T-helper 1 cell treated with Interleukin-12 subunit alpha and Interleukin-12 subunit beta and Interleukin-4 antibody, amounts not matched to agents 30 ng/mL and 1 ng/mL, for 36 hours (primary cell): ENCODE measurements at regions not wholly inside any gene's neighbourhood (a gene's known extent, or its start where the extent isn't known, plus 50 kb on each side); places are given as distances from the start of the nearest gene placed in this dataset.

Experiments
- intact Hi-C: fragments of 100-400 bp; cut with micrococcal nuclease; formaldehyde crosslinking; loops from one replicate; pipeline ENCODE4 v1.15.1; 2024

DNA sequence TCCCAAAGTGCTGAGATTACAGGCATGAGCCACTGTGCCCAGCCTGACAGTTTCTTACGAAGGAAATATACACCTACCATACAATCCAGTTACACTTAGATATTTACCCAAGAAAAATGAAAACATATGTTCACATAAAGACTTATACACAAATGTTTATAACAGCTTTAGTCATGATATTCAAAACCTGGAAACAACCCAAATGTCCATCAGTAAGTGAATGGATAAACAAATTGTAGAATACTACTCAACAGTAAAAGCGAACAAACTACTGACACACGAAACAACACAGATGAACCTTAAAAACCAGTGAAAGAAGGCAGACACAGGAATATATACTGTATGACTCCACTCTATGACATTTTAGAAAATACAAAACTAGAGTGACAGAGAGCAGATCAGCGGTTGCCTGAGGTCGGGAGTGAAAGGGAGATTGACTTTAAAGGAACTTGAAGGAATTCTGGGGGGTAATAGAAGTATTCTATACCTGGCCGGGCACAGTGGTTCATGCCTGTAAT is 83.6 kb downstream of the SPRING1 start:
- intact Hi-C loops = no loop called here

DNA sequence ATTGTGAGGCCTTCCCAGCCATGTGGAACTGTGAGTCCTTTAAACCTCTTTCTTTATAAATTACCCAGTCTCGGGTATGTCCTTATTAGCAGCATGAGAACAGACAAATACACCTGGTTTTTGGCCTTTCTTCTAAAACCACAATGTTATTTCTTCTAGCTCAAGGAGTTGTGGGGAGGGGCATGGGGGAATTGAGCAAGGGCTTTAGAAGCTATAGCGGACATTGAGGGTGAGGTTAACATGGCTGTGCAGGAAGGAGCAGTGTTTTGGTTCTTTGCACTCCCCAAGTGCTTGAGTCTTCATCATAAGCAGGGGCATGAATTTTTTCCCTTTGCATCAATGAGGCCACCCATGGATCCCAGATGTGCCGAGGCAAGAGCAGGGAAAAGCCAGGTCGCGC is 86.8 kb downstream of the SPRING1 start:
- intact Hi-C loops = no loop called here

DNA sequence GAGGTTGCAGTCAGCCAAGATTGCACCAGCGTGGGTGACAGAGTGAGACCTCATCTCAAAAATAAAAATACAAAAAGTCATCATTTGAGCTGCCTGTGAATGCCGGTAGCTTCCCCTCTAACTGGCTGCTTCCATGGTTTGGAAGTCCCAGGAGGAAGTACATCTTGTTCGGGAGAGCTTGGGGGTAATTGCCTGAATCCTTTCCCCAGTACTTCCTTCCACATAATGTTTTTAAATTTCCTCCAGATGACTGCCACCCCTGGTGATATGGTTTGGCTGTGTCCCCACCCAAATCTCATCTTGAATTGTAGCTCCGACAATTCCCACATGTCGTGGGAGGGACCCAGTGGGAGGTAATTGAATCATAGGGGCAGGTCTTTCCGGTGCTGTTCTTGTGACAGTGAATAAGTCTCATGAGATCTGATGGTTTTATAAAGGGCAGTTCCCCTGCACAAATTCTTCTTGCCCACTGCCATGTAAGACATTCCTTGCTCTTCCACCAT is 87.2 kb downstream of the SPRING1 start:
- intact Hi-C loops = no loop called here

DNA sequence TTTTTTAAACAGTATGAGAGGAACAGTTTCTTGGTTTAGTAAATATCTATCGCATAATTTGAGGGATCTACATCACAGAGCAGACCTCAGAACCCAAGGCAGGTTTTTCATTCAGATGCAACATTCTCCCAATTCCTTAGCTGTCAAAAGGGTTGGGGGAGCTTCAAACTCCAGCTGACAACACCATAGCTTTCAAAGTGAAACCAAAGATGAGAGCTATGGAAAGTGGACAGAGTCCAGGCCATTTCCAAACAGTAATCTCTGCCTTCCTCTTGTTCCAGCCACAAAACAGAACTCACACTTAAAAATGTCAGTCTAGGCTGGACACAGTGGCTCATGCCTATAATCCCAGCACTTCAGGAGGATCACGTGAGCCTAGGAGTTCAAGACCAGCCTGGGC is 87.8 kb downstream of the SPRING1 start:
- intact Hi-C loops = no loop called here

DNA sequence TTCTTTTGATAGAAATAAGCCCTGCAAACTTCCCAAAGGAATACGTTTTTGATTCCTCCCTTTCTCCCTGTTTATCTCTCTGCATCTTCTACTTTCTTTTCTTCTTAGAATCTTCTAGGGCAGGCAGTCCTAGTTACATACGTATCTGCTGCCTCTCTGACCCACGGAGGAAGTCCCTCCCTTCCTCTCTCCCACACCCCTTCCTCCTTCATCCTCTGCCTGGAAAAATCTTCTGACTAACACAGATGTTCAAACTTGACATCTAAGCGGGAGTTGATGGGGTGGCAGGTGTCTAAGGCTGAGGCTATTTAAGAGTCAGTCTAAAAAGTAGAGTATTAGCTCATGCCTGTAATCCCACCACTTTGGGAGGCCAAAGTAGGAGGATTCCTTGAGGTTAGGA is 88.6 kb downstream of the MAP1LC3B2 start:
- intact Hi-C loops = no loop called here

DNA sequence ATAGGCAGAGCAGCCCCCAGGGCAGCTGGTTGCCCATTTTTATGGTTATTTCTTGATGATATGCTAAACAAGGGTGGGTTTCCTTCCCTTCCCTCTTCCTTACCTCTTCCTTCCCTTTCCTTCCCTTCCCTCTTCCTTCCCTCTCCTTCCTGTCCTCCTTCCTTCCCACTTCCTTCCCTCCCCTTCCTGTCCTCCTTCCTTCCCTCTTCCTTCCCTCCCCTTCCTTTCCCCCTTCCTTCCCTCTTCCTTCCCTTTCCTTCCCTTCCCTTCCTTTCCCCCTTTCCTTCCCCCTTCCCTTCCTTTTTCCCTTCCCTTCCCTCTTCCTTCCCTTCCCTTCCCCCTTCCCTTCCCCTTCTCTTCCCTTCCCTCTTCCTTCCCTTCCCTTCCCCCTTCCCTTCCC is 87.7 kb downstream of the MAP1LC3B2 start:
- intact Hi-C loops = no loop called here

DNA sequence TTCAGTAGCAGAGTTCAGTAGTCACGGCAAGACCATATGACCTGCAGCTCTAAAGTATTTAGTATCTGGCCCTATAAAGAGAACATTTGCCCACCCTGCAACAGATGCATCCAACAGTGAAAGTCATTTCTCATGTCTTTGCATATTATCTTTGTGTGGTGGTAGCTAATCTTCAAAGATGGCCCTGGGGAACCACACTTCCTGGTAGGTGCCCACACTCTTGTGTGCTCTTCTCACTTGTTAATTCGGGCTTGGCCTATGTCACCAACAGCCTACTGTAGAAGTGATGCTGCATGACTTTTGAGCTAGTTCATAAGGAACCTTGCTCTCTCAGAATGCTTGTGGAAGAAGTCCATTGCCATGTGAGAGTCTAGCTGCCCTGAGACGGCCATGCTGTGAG is 85.6 kb downstream of the MAP1LC3B2 start:
- intact Hi-C loops = no loop called here

DNA sequence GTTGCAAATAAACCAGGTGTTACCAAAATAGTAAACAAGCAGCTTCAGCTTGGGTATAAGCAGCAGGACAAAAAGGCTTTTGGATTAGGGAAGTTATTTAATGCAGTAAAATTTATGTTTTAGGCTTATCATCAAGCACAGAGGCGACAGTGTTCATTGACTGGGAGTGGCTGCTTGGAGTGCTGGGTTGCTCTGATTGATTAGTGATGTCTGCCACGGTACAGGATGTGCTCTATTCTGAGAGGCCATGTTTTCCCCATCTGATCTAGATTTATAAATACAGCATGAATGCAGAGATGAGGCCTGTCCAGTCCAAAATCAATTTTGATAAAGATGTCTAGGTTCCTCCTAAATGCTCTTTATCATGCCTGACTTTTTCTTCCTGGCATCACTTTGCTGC is 83.5 kb downstream of the MAP1LC3B2 start:
- intact Hi-C loops = no loop called here

DNA sequence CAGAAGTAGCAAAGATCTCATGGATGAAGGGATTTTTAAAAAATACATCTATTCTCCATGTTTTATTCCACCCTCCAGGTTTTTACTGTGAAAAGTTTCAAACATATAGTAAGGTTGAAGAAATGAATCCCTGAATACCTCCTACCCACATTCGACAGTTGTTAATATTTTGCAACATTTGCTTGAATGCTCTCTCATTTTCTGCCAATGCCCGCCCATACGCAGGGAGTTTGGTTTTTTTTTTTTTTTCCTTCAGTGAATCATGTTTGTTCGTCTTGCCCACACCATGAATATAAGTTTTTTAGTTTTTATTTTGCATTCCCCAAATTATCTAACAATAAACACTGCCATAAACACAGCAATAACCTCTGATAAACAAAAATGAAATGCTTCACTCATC is 82.9 kb downstream of the MAP1LC3B2 start:
- intact Hi-C loops = no loop called here

DNA sequence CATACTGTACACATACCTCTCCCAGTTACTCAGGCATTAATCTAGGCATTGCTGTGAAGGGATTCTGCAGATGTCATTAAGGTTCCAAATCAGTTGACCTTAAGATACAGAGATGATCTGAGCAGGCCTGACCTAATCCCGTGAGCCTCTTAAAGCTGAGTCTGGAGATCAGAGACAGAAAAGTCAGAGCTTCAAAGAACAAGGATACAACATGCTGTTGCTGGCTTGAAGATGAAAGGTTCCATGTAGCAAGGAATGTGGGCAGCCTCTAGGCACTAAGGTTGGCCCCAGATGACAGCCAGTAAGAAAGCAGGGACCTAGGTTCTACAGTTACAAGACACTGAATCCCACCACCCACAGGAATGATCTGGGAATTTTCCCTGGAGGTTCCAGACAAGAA is 81.1 kb downstream of the MAP1LC3B2 start:
- intact Hi-C loops = no loop called here

DNA sequence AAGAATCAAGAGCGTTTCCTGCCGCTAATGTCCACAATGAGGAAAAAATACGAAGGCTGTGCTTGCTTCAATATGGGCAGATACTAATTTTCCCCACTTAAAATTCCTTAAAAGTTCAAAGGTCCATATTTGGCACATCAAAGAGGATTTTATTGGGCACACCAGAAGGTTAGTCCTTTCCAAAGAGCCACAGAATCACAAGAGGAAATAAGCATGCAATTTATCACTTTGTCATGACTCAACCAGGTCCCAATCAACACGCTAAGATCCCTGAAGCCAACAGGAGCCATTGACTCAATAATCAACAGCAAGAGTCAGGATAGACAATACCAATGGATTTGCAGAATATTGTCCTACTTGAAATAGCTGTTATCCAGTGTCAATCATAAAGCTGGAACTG is 80.6 kb downstream of the MAP1LC3B2 start:
- intact Hi-C loops = no loop called here

DNA sequence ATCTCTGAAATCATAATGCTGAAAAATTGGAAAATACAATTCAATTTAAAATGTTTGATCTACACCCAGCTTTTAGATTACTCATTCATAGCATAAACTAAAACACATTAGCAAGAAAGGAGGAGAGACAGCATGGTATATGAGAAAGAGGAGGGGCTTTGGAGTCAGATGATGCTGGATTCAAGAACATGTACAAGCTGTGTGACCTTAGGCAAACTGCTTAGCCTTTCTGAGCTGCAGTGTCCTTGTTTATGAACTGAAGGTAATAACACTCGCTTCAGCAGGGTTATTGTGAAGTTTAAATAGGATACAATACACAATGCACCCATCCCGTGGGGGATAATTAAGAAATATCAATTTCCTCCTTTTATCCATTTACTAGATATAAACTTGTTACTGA is 79.2 kb downstream of the MAP1LC3B2 start:
- intact Hi-C loops = no loop called here

DNA sequence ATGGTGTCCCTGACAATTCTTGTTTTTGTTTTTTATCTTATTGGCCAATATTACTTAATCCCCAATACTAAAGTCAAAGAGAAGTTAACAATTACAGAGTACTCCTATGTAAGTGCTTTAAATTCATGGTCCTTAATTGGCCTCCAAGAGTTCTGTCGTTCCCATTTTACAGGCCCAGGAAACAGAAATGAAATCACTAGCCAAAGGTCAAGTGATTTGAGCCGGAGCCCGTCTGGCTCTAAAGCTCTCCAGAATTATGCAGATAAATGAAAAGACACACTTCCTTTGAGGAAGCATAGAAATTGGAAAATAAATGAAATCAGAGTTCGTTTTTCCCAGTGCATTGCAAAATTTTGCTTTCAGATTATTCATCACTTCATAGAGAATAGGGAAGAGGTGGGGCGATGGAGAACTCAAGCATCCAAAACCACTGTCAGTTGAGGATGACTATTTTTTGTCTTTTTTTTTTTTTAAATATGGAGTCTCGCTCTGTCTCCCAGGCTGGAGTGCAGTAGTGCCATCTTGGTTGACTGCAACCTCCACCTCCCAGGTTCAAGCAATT is 78.5 kb downstream of the MAP1LC3B2 start:
- intact Hi-C loops = no loop called here

DNA sequence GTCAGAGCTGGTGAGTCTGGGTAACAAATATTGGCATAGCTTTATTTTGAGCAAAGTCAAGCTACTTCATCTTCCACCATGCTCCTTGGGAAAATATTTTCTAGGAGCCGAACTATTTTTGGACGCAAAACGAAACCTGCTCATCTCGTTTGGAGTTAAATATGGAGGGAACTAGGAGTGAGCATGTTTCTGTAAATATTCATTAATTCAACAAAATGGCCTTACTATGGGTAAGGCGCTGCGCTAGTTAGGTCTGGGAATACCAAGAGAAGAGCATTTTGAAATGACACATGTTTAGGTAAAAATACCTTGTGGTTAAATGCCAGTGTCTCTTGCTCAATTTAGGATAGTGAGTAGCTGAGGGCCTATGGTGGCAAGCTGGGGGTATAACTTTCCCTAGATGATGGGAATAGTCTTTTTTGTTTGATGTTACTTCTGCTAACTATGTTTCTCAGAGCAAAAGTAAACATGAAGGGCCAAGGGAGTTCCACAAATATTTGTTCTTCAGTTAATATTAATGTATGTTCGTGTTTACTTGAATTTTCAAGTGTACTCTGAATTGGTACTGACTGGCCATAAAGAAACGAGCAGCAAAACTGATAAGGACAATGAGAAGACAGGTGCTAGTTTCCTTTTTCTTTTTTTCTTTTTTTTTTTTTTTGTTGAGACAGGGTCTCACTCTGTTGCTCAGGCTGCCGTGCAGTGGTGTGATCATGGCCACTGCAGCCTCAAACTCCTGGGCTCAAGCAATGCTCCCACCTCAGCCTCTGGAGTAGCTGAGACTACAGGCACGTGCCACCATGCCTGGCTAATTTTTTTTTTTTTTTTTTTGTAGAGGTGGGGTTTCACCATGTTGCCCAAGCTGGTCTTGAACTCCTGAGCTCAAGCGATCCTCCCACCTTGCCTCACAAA is 77.7 kb downstream of the MAP1LC3B2 start:
- intact Hi-C loops = no loop called here

DNA sequence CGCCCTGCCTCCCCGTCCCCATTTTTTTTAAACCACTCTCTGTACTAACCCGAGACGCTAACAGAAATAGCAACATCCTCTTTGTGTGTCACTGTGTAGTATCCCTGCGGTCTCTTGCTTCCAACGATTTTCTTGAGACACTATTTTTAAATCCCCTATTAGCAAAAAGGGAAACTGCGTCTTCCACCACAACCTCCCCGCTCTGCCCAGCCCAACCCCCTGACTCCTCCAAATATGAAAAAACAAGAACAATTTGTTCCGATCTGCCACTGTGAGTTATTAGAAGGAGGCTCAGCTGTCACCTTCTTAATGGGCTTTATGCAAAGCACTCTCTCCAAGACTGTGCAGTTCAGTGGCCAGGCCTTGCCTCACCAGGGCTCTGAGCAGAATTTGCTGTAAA is 76.3 kb downstream of the MAP1LC3B2 start:
- intact Hi-C loops = no loop called here

DNA sequence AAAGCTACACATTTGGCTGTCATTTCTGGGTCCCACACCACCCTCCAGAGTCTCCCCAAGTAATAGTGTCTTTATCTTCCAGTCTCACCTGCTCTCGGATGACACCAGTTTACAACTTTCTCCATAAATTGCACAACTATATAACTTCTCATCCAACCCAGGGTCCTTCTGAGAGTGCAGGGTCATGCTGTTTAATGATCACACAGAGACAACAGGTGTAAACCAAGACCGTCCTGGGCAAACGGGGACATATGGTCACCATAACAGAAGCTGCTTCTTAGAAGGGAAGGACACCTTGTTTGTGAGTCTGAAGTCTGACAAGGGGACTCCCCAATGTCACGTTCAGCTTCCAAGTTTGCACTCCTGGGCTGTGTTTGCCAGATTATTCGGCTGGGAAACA is 74.3 kb downstream of the MAP1LC3B2 start:
- intact Hi-C loops = no loop called here

DNA sequence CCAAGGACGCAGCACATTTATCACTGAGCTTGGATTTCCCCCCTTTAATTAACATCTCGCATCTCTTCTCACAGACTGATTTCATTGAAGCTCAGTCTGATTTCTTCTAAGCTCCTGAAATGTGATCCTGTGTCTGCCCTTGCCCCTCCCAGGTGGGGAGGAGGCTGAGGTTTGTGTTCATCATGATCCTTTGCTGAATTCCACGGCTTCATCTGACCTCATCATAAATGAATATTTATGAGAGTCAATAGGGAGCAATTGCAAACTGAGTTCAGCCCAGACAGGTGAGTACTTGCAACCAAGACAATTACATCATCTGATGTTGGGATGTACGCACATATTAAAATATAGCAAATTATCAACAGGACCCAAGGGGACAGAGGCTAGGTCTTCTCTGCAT is 72.4 kb downstream of the MAP1LC3B2 start:
- intact Hi-C loops = no loop called here

DNA sequence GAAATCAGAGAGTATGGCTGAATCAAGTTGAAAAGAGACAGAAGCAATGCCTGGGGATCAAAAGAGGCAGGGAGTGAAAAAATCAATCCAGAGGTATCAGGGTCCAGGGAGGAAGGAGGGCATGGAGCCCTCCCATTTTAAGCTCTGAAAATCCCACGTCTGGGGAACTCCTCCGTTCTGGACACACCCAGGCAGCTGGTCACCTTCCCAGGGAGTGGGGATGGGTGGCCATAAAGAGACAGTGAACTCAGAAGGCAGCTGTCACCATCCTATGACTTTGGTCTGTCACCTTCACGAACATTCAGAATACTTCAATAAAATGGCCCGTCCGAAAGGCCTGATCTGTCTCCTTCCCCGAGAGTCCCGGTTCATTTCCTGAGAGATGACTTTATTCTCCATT is 71.6 kb downstream of the MAP1LC3B2 start:
- intact Hi-C loops = no loop called here

DNA sequence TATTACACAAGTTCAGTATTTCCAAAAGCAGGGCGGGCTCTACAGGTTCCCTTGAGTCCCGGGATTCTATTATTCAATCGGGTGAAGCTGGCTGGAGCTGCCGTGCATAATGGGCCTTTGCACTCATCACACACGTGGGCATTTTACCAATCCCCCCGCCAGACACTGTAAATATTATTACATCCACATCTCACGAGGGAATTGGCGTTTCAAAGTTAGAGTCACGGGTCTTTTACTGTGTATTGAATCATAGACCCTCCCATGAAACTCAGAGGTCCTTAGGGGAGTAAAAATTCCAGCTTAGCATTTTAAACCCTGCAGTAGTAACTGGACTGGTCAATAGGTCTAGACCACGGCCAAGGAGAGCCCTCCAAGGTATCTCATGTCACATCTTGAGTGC is 70.3 kb downstream of the MAP1LC3B2 start:
- intact Hi-C loops = no loop called here

DNA sequence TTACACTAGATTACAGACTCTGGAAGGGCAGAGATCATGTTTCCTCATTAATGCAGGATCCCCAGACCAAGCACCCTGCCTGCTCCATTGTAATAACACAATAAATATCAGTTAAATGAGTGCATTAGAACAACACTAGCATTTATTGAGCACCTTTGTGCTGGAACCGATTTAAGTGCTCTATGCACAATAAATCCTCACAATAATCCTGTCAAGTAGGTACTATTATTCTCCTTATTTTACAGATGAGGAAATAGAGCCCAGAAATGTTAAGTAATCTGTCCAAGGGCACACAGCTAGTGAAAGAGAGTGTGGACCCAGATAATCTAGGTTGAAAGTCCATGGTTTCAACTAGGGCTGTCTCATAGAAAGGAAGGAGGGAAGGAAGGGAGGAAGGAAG is 69.8 kb downstream of the MAP1LC3B2 start:
- intact Hi-C loops = no loop called here

DNA sequence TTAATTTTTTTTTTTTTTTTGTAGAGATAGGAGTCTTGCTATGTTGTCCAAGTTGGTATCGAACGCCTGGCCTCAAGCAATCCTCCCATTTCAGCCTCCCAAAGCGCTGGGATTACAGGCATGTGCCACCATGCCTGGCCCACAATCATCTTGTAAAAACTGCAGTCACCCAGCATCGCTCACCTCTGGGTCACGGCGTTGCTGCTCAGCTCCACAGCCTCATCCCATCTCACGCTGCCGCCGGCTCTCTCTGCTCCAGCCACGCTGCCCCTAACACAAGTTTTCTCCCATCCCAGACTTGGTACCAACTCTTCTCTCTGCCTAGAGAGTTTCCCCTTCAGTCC is 69.2 kb downstream of the MAP1LC3B2 start:
- intact Hi-C loops = no loop called here
